Limb (tissue), 2 donors: ENCODE measurements at regions not wholly inside any gene's neighbourhood (a gene's known extent, or its start where the extent isn't known, plus 50 kb on each side); places are given as distances from the start of the nearest gene placed in this dataset.
"Not testable (repeated sequence)": the region's sequence is repeated elsewhere in the genome, so short reads cannot be mapped to it uniquely, and the experiment has no call there.

Experiments
- DNase-seq, 2 donors: peaks; one replicate each; pipeline ENCODE4 v3.0.0-alpha.2; 2016; ENCODE audit errors: extremely low spot score in 2 of 2

DNA sequence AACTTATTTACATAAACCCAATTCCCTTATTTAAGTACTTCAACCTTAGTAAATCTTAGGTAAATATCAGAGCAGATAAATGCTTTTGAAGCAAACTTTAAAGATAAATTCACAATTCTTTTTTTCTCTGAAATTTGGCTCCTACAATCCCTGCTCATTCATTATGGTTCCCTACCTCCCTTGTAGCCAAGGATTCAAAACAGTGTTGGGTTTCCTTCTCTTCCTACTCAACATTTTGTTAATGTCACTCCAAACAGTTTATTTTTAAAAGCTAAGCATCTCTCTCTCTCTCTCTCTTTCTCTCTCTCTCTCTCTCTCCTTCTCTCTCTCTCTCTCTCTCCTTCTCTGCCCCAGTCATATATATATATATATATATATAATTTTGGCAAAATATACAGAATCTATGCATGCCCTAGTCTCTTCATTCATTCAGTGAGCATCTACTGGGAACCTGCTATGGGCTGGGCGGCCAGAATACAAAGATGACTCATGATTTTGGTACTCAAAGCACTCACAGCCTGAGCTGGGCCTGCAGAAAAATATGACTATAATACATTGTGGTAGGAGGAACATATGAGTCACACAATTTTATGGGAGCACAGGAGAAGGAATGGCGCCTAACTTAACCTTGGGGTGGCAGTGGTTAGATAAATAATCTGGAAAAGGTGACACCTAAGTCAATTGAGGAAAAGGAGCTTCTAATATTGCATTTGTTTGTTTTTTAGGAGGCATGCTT lies 123.7 kb upstream of the DHRS4 start:
- peak in 1 of 2 donors; percentile 4 for DNase-seq

DNA sequence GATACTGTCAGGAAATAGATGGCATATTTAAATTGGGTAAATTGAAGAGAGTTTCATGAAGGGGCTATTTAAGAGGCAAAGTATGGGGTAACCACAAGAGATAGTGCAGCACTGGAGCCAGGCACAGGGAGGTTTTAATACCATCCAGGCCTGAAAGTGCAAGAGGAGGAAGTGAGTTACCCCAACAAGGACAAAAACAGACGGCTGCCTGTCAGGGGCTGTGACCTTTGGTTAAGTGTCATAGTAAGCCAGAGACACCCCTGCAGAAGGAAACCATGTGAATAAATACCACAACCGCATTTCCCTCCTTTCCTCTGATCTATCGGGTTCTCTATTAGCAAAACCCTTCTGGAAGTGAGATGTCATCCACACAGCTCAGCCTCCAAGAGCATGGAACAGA lies 122.0 kb upstream of the DHRS4 start:
- no peak for DNase-seq

DNA sequence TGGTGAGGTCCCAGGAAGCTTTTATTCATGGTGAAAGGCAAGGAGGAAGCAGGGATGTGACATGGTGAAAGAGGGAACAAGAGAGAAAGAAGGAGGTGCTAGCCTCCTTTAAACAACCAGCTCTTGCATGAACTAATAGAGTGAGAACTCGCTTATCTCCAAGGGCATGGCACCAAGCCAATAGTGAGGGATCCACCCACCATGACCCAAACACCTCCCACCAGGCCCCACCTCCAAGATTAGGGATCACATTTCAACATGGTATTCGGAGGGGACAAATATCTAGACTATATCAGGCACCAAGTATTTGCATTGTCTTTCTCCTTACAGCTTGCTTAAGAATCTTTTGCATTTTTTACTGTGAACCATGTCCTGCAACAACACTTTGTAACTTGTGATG lies 91.9 kb upstream of the DHRS4 start:
- DNase-seq = no peak

DNA sequence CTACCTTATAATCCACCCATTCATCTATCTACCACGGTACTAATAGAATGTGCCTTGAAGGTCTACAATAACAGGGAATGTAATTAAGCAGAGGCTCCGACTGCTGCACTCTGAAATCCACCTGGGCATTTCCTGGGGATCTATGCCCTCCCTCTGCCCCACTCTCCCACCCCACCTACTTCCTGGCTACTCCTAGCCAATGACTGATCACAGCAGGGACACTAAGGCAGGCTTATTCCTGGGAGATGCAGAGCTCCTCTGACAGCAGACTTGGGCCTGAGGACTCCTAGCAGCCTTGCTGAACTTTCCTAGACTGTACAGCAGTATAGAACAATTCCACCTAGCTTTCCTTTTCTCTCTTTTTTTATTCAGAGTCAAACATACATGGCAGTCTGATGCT lies 91.1 kb upstream of the DHRS4 start:
- no peak for DNase-seq

DNA sequence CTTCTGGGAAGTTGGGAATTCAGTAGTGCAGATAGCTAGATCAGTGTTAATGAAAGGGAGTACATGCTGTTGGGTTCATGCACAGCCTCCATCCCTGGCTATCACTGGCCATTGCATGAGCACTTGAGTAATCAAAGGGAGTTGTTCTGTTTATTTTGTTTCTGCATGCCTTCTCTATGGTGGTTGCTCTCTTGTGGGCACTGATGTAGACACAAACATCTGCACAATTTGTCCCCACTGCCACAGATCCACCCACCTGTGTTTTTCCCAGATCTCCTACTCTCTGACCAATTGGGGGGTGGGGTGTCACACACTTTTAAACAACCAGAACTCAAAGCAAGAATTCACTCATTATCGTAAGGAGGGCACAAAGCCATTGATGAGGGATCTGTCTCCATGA lies 89.7 kb upstream of the DHRS4 start:
- no peak for DNase-seq

DNA sequence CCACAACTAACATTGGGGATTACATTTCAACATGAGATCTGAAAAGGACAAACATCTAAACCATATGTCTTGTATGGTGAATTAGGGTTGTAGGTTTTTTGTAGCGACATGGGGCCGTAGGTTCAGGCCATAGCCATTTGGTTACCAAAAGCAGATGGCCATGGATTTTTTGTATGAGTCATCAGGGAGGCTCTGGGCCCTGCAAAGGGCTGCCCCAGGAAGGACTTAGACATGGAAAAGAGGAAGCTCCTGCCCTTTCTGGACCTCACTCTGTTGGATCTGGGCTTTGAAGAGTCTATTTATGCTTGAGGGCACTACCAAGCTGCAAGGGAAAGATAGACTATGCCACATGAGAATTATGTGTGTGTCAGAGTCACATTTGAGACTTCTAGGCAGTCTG lies 89.3 kb upstream of the DHRS4 start:
- DNase-seq = no peak

DNA sequence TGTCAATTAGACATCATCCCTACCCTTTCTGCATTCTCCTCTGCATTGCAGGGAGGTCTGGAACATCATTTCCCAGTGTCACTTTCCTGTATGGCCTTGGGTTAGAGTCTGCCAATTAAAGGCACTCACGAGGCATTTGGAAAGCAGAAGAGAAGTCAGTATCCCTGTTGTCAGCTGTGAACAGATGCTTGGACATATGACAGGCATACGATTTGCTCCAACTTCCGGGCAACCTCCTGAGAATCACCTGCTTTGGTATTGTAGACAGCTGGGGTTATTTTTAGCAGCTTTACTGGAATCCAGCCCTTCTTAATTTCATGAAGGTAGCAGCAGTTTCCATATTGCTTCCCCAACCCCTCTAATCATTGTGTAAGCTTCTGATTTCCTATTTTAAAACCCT lies 88.7 kb upstream of the DHRS4 start:
- no peak for DNase-seq

DNA sequence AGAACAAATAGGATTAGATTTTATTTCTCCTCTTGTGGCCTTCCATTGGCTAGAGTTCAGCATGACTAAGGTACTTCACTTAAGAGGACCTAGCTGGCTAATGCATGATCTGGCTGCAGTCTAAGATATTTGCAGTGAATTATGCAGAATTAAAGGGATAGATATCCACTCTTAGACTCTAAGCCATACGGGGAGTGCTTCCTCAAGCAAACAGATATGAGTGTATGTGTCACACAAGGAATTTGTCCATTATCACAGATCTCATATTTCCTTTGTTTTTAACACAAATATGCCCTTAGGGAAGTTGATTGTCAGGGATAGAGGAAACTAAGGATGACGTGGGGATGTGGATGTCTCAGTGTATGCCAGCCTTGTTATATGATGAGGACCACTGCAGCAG lies 88.1 kb upstream of the DHRS4 start:
- no peak for DNase-seq

DNA sequence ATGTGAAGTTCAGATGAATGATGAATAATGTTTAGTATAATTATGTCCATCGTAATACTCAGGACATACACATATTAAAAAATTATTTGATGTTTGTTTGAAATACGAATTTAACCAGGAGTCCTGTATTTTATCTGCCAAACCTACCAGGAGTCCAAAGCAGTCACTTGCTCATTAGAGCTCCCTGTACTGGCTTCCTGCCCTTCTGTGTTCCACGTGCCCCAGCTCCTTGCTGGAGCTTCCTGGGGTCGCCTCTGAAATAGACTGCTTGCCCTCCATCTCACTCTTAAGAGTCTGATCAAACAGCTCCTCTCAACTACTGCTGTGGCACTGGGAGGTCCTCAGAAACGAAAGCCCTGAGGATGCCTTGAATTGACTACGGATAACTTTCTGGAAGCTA lies 87.3 kb upstream of the DHRS4 start:
- DNase-seq = no peak

DNA sequence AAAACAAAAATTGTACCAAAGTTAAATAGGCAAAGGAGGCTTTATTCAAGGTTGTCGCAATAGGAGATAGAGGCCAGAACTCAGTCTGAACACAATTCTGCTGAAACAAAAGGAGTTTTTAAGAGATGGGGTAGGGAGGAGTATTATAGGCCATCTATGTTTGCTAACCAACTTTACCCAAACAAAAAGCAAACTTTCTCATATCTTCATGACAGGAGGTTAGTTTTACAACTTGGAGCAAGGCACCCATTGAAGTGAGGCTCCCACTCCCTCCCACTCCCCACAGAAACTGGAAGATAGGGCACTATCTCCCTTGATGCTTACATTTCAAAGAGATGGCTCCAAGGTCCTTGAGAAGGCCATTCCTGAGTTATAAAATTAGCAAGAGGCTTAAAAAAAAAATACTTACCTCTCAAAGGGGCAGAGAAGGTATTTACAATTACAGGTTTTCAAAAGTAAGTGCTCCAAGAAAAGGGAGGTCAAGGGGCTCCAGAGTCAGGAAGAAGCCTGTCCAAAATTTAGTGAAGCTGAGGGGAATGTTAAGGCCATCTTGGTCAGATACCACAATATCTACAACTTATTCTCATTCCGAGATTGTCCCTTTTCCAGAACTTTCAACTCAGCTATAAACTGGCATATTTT lies 84.4 kb upstream of the DHRS4 start:
- DNase-seq = no peak

DNA sequence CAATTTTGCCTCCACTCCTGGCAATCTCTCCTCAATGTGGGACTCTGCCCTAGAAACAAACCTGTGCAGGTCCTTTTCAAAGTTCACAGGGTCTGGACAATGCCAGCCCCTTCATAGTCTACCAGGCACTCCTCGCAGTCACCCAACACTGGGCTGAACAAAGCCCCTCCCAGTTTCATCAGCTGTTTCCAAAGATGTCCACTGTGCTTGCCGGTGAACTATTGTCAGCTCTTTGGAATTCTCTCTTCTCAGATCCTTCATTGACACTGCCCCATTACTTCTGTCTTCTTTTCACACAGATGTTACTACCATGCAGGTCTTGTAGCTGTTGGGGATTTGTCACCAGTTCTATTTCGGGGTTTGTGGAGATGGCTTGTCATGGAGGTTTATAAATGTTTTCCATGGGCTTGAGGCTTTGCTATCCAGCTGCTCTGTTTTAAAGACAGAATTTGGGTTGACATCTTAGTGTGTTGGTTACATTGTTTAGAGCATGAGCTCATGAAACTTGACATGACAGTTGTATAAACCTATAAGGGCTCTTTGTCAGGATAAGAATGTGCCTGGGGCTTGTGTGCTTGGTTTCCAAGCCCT lies 77.3 kb upstream of the DHRS4 start:
- DNase-seq = no peak

DNA sequence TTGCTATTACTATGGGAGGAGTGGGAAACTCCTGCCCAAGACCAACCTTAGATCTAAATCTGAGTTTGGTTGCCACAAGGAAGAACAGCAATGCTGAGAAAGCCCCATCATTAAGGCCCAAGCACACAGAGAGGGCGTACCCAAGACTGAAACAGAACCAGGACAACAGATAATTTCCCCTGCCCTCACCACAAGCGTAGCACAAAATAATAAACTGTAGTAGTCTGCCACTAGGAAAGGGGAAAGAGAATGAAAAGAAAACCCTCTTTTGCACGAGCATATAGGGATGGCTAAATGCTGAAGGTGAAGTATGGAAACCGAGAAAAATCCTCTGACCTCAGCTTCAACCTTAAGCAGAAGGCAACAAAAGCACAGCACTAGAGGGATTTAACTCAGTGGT lies 76.5 kb upstream of the DHRS4 start:
- DNase-seq = no peak

DNA sequence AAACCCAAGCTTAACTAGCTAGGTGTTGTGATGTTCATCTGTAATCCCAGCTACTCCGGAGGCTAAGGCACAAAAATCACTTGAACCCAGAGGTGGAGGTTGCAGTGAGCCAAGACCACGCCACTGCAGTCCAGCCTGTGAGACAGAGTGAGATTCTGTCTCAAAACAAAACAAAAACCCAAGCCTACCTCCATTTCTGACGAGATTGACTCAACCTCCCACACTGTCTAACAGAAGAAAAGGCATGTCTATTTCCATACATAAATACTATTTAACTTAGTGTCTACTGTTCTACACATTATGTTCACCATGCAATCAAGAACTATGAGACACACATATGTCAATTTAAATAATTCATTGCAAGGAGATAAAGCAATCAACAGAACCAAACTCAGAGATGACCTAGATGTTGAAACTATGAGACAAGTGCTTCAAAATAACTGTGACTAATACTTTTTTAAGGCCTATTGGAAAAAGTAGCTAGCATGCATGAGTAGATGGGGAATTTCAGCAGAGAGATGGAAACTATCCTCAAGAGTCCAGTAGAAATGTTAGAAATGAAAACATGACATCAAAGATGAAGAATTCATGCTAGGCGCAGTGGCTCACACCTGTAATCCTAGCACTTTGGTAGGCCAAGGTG lies 75.9 kb upstream of the DHRS4 start:
- DNase-seq = no peak

DNA sequence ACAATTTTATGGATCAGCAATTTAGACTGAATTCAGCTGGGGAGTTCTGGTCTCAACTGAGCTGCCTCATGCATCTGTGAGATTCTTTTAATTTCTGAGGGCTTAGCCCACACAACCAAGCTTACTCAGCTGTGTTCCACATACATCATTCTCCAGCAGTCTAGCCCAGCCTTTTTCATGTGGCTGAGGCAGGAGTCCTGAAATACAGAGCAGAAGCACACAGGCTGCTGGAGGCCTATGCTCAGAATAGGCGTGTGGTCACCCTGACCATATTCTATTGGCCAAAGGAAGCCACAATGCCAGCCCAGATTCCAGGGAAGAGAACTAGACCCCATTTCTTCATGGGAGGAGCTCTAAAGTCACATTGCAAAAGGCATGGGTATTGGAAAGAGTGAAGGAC lies 72.3 kb upstream of the DHRS4 start:
- no peak for DNase-seq

DNA sequence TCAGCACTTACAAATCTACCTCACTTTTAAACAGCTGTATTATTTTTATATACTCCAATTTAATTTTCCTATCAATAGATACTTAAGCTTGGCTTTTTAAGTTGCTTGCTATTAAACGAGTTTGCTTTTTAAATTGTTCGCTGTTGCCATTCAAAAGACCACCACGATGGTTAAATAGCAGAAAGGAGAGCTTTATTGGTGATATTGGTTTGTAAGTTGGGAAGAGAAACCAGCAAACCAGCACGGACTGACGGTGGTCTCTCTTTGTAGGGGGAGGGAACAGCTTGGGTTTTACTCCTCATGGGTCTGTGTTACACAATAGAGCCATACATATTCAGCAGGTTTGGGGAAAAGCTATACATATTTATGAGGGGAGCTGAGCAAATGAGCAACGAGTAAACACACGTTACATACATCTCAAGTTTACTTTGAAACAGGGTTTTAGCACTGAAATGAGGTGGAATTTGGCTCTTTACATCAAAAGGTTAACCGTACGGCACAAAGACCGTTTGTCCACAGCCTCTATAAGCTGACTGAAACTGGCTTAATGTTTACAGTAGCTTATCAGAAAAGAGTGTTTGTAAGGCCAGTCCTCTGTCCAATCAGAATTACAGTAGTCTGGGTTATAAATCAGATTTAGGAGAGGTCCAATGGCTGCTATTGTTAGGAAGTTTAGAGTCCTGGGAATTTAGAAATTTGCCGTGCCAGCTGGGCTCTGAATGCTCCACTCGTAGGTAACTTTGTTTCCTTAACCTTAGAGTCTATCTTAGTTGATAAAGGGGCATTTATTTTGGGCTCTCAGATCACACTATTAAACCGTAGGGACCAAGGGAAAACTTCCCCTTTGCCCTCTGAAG lies 69.7 kb upstream of the DHRS4 start:
- no peak for DNase-seq

DNA sequence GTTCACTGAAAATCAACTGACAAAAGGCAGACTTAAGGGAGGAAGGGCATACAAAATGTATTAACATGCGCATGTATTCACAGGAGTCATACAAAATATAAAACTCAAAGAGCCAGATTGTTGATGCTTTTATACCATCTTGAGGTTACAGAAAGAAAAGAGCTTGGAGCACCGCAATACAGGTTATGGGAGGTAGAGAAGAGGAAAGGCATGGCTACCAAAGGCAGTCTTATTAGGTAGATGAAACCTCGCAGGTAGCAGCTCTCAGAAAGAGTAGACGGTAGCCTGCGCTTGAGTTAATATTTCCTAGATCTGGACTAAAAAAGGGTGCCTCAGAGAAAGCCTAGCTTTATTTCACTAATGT lies 69.0 kb upstream of the DHRS4 start:
- no peak for DNase-seq

DNA sequence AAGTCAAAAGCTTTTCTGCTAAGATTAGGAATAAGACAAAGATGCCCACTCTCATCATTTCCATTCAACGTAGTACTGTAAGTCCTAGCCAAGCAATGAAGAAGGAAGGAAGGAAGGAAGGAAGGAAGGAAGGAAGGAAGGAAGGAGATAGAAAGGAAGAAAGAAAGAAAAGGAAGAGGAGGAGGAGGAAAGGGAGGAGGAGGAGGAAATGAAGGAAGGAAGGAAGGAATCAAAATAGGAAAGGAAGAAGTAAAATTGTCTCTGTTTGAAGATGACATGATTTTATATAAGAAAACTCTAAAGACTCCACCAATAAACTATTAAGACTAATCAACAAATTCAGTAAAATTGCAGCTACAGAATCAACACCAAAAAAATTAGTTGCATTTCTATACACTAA lies 66.0 kb upstream of the DHRS4 start:
- DNase-seq = no peak

DNA sequence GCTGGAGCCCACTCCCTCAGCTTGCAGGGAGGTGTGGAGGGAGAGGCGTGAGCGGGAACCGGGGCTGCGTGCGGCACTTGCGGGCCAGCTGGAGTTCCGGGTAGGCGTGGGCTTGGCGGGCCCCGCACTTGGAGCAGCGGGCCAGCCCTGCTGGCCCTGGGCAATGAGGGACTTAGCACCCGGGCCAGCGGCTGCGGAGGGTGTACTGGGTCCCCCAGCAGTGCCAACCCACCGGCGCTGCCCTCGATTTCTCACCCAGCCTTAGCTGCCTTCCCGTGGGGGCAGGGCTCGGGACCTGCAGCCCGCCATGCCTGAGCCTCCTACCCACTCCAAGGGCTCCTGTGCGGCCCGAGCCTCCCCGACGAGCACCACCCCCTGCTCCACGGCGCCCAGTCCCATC lies 61.9 kb upstream of the DHRS4 start:
- not testable (repeated sequence) for DNase-seq

DNA sequence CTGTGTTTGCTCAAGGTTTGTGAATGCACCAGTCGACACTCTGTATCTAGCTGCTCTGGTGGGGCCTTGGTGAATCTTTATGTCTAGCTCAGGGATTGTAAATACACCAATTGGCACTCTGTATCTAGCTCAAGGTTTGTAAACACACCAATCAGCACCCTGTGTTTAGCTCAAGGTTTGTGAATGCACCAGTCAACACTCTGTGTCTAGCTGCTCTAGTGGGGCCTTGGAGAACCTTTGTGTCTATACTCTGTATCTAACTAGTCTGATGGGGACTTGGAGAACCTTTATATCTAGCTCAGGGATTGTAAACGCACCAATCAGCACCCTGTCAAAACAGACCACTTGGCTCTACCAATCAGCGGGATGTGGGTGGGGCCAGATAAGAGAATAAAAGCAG lies 61.3 kb upstream of the DHRS4 start:
- not testable (repeated sequence) for DNase-seq

DNA sequence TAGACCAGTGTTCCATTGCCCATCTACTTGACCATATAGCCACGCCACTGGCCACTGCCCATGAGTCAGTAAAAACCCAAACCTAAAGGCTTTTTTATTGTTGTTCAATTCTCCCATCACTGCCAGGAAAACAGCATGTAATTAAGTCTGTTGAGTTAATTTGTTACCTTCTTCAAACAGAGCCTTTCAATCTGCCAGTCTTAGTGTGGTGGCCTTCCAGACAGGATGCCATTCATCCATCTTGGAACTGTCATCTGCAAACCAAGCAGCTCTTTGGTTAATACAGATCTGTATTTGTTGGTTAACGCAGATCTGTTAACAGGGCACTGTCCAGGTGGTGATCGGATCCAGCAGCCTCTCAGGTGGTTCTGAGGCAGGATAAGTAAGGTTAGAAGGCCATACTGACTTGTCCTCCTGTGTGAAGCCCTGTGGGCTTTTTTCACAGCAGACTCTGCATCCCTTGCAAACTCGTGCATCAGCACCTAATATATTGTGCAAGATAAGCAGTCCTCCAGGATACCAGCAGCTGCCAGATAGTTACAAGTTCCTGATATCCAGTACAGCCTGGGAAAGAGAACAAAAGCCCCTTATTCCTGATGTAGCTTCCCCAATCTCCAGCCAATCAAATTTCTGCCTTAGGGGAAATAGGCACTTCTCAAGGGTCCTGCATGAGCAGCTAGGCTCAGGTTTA lies 59.1 kb upstream of the DHRS4 start:
- no peak for DNase-seq

DNA sequence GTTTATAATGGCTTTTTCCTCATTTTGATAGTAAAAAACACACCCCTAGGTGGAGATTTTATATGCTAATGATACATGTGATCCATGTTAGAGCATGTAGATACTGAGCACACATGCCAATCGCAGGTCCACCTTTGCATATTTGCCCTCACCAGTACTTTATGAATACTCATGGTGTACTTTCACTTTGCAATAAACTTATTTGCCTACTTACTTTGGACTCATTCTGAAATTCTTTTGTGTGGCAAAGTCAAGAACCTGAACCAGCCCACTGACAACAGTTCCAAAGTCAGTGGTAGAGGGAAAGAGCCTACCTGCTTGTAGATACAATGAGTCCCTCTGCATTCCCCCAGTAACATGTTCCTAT lies 58.5 kb upstream of the DHRS4 start:
- no peak for DNase-seq
